NCI-H82 treated with DMSO at 0.1 percent for 48 hours (cell line): ENCODE measurements at regions not wholly inside any gene's neighbourhood (a gene's known extent, or its start where the extent isn't known, plus 50 kb on each side); places are given as distances from the start of the nearest gene placed in this dataset.
"Not testable (repeated sequence)": the region's sequence is repeated elsewhere in the genome, so short reads cannot be mapped to it uniquely, and the experiment has no call there.

ENCODE experiments used
- DNase-seq: peaks from one replicate; lab custom pipeline; 2025; ENCODE audit not compliant: unreplicated experiment; lab: John Stamatoyannopoulos, UW

DNA sequence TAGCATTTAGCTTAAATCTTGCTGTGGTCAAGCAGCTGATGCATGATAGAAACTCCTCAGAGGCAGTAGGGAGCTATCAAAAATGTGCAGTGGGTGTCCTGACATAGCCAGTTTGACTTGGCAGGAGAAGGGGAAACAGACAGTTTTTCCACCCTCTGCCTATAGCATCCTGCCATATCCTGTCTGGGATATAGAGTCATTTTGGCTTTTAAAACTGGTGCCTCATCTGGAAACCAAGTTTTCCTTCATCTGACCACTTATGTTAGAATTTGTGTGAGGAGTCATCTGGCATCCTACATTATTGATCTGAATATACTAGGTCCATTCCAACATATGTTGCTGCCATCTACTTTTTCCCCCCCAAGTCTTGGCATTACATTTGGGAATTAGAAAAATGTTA is 284.1 kb downstream of the CD109 start:
- DNase-seq: no peak

DNA sequence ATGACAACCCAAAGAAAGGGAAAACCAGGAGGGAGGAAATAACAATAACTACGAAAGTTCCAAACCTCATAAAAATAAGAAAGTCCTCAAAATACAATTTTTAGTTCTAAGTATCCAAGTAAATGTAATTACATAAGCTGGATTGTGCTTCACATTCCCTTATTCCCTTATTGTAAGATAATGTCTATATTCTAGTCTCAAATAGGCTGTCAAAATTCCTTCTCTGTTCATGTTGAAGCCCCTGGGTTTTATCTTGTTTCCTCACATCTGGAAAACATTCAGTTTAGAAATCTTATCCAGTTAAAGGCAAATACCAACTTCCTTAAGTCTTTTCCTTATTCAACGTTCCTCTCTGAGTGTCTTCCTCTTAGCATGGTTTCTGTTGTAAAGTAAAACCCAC is 282.3 kb downstream of the CD109 start:
- DNase-seq: no peak

DNA sequence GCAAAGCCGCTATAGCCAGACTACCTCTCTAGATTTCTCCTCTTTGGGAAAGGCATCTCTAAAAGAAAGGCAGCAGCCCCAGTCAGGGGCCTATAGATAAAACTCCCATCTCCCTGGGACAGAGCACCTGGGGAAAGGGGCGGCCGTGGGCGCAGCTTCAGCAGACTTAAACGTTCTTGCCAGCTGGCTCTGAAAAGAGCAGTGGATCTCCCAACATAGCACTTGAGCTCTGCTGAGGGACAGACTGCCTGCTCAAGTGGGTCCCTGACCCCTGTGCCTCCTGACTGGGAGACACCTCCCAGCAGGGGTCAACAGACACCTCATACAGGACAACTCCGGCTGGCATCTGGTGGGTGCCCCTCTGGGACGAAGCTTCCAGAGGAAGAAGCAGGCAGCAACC is 276.5 kb downstream of the CD109 start:
- DNase-seq: not testable (repeated sequence)

DNA sequence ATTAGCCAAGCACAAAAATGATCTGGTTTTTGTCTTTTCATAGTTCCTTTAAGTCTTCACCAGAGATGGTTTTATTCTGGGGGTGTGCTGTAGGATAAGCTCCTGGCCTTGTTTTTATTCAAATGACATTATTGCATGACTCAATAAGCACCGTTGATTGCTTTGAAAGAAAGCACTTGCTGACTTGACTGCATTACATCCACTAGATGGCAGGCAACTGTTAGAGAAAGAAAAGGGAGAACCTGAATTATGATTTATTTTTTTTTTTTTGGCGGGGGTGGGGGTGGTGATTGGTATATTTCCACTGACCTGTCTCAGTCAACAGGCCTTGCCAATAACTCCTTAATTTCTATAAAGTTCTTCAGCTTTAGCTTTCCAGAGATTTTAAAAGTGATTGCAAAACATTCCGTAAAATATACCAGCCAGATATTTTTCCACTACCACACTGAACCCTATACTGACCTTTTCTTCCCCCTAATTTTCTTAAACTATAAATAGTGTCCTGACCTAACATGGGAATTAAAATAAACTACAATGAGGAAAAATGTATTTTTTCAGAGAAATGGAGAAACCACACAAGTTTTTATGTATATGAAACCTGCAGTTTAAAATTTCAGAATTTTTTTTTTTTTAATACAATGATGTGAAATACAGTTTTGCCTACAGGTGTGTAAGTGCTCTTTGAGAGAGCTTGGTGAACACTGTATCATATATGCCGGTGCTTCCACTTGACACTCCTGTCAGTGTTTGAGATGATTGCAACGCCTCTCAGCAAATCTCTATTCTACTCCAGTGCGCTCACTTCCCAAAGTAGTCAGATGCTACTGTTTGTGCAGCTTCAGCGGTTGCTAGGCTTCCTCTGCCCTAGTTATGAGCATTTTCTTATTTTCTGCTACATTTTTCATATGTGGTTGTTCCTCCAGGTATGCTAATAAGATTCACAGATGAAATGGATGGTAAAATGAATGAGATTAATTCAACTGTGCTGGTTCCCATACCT is 274.3 kb downstream of the CD109 start:
- DNase-seq: no peak

DNA sequence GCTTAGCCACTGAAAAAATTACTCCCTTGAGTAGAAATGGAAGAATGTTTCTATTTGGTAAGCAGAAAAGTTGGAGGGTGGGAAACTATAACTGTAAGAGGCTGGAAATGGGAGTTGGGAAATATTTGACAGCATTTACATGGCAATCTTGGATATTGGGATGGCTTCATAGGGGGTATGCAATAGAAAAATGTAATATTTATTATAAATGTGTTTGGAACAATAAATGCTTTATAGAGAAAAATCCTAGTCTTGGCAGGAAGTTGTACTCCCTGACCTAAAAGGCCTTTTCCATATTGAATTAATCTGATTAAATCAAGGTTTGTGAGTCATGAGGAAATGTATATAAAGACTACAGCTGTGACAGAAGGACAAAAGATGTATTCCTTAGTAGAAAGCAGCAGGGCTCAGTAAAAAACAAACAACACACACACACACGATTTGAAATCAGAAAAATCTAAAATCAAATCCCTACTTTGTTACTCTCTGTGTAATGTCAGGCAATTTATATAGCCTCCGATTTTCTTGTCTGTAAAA is 272.3 kb downstream of the CD109 start:
- DNase-seq: no peak

DNA sequence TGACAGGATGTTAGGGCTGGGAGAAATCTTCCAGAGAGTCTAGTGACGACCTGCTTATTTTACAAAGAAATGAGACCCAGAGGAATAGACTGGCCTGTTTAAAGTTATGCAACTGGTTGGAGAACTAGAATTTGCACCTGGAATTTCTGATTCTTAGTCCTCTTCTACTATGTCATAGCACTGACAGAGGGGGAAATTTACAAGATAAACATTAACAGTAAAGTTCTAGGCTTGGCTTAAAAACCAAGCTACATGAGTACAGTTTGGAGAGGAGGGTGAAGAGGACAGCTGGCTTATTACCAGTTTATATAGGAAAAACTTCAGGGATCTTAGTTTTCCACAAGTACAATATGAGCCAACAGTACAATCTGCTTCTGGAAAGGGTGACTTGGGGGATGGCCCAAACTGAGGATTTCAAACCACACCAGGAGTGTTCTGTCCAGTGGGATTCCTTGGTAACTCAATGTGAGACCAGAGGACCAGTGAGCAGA is 269.6 kb downstream of the CD109 start:
- DNase-seq: no peak

DNA sequence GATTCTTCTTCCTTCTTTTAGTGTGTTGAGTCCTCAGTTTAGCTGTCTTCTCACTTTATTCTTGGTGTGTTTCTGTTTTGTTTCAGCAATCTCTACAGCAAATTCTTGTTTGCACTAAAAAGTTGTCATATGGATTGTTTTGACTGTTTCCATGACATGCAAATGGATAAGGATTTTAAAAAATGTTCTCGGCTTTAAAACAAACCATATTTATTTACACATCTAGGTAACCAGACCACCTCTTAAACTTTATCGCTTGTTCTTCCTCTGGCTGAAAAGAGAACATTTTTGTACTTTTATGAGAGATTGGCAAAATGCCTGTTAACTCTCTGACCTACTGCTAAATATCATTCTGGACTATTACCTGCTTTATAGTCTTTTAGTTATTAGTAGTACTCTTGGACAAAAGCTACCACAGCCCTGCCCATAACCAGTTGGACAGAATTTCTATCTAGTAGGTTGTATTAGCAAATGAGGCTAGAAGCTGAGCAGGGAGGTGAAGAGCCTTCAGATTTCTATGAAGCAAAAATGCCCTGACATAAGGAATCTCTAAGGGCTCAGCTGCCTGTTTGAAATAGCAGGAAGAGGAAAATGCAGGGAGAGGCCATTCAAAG is 268.3 kb downstream of the CD109 start:
- no peak for DNase-seq

DNA sequence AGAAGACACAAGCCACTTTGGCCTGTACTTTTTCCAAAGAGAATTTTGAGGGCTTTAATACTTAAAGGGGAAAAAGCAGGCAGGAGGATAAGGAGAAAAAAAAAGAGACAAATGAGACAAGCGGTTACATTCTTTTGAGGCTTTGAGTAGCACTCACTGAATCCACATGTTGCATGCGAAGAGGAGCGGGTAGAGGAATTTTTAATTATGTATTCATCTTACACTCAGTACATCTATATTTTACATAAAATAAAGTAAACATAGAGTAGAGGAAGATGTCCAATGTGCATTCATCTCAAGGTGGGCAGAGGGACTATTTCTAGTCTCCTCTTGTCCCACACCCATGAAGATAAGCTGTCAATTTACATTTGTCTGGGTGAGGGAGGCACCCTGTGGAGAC is 266.9 kb downstream of the CD109 start:
- DNase-seq: no peak

DNA sequence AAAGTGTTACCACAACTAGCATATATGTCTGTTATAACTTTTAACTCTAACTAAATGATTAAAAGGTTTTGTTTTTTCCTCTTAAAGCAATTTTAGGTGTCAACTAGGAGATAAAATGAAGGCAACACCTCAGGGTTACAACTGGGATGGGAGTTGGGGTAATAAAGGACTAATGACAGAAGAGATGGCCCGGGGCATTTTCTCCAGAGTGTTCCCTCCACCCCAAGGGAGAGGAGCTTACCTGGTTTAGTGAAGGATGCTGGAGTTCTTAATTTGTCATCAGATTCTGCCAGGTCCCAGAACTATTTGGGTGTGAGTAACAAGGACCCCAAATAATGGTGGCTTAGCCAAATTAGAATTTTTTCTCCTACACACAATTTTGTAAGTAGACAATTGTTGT is 260.3 kb downstream of the CD109 start:
- no peak for DNase-seq

DNA sequence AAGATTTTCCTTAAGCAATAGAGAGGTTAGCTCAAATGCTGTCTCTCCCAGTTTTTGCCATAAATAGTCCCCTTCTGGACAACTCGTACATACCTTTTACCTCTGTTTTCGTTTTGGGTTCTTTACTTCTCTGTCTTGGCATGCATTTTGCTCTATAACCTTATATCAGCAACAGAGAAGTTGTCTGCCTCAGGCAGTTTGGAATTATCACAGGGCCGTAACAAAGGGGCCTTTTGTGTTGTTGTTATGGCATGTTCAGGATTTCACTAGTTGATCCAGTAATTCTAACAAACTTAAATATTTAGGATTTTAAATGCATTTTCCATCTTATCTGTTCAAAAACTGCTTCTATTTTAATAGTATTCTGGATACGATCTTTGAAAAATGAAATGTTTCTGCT is 259.8 kb downstream of the CD109 start:
- no peak for DNase-seq

DNA sequence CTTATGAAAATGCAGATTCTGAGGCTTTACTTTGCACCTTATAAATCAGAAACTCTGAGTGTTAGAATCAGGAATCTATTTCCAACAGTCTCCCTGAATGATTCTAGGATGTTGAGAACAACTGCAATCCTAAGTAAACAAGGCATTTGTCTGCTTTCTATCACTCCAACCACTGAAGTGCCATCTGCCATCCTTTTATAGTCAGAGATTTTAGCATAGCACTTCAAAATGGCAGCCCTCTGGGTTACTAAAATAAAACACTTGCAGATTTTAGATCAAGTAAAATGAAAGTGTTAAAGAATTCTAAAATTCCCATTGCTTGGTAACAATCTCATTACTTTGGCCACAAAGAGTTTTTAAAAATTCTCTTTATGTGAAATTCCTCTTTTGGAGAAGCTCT is 258.9 kb downstream of the CD109 start:
- DNase-seq: no peak

DNA sequence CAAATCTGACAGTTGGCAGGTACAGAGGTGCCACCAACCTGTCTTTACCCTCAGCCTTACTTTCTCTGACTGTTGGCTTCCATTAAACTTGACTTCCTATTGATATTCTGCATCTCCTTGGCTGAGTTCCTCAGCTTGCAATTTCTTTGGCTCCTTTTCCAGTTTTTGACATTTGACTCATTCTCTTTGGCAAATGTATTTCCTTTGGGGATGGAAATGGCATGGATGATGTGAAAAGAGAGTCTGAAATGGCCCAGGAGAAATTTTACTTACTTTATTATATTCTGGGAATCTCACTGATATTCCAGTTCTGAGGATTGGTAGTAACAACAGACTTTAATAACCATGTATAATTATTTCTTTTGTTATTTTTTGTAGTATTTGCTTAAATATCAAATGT is 255.2 kb downstream of the CD109 start:
- DNase-seq: no peak

DNA sequence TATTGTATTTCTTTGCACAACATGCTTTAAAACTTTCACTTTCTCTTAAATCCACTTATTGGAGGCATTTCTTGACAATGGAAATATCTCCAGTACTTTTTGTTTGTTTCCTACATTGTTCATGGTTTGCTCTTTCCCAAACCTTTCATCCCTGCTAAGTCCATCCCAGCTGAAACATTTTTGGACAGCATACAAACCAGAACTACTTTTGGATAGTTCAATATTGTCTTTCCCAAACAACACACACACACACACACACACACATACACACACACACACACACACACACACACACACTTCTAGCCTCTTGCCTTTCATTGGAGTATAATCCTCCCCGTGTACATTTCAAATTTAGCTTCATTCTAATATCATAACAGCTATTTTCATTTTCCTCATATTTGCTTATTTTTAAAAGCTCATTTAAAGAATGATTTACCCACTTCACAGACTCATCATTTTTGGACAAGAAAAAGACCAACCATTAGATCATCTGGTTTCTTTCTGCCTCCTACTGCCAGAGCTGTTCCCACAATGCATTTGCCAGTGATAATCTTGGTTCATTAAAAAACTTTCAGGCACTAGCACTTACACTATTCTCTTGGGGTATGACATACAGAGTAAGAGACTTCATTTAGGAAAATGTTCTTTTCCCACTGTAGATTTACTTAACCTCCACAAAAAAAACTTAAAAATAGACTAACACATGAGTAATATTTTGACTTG is 248.1 kb downstream of the CD109 start:
- DNase-seq: no peak

DNA sequence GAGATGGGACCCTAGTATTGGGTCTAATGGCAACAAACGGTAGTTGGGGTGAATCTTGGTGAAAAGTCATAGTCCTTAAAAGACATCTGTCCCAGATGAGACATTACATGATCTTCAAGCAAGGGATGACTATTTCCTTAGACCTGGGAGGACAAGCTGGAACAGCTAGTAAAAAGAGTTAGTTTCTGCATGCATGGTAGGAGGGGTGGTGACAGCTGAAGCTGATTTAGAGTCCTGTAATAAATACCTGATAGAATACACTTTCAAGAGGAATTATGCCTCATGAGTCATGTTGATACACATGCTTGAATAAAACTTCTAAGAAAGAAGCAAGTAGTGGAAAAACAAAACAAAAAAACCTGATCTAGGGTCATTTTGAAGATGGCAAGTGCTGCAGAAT is 247.4 kb downstream of the CD109 start:
- DNase-seq: no peak

DNA sequence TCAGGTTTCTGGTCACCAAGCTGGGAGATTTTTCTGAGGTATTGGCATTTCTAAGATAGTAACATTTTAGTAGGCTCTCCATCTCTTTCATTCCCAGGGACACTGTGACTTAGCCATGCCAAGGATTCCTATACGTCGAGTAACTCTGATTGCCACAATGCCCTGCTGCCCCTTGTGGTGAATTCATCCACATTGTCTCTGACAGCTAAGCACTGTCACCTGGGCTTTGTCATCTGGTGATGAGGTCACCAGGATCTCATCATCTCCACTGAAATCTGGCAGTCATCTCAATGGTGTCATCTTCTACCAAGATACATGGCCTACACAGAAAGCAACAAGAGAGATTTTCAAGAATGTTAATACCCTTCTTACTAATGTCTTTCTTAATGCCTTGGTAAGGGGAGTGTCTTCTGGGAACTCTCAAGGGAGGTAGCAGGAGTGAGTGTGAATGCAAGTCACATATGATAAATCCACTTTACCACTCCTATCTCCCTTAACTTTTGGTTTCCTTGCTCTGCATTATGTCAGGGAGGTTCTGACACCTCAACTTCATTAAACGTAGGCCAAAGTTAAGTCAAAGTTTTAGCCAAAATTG is 246.7 kb downstream of the CD109 start:
- no peak for DNase-seq

DNA sequence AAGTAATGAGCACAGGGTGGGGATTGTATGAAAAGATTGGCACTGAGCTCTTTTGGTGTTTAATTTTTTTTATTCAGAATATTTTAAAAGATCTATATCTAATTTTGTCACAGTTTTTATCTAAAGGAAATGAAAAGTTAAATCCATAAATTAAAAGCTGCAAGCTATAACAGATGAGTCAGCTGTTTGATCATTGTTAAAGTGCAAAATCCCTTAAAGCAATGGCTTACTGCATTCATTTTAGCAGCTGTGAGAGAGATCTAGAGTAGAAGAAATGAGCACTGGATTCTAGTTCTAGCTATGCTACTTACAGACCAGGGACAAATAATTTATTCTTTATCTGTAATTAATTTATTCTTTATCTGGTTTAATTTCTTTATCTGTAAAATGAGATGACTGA is 245.9 kb downstream of the CD109 start:
- DNase-seq: no peak

DNA sequence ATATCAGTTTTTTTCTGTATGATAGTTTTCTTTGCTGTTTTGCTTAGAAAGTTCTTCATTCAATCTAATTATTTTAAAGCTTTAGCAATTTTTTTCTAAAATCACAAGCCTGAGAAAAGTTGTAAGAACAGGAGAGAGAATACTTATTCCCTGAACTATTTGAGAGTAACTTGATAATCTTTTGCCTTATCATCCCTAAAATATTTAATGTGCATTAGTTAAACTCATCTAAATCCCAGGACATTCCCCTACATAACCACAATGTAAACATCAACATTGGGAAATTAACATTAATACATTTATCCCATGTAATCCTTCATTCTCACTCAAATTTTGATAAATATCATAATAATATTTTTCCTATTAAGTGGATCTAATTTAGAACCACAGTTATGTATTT is 241.8 kb downstream of the CD109 start:
- no peak for DNase-seq

DNA sequence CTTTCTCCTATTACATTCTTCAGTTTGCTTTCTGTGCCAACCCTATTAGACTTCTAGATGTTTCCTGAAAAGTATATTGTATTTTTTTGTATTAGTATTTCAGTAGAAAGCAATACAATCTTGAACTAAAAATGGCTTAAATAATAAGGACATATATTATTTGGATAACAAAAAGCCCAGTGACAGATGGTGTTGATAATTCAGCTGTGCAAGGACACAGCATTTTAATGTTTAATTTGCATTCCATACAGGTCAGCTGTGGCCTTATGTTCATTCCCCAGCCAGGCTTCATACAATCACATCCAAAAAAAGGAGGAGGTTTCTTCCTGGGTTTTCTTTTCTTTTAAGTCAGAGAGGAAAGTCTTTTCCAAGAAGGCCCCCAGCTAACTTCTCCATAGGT is 236.9 kb downstream of the CD109 start:
- DNase-seq: no peak

DNA sequence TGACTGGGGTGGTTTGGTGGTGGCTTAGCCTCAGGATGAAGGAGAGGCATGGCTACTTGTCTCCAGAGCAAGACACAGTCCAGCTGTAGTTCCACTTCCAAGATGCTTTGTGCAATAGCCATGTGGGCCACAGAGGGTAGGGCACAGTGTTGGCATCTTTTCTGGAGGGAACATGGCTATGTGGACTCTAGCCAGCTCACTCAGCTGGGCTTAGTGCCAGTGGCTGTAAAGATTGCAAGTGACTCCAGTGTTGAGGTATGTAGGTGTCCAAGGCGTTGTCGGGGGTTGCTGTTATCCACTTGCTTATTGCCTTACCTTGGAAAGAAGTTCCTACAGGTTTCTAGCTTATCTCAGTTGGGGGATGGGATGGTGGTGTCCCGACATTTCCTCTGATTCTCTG is 233.4 kb downstream of the CD109 start:
- DNase-seq: no peak

DNA sequence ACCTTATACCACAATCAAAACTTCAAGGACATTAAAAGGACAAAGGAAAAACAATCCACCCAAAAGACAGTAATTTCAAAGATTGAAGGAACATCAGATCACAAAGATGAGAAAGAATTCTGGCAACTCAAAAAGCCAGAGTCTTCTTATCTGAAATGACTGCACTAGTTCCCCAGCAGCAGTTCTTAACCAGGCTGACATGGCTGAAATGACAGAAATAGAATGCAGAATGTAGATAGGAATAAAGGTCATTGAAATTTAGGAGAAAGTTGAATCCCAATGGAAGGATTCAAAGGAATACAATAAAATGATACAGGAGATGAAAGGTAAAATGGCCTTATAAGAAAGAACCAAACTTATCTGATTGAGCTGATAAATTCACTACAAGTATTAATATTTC is 231.4 kb downstream of the CD109 start:
- DNase-seq: no peak

DNA sequence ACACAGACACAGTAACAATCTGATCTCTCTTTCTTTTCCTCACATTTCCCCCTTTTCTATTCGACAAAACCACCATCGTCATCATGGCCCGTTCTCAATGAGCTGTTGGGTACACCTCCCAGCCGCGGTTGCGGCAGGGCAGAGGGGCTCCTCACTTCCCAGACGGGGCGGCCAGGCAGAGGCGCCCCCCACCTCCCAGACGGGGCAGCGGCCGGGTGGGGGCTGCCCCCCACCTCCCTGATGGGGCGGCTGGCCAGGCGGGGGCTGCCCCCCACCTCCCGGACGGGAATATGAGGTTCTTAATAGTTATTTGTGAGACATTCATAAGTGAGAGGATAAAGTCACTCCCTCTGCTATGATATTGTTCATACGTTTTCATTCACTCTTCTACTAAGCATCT is 229.7 kb downstream of the CD109 start:
- not testable (repeated sequence) for DNase-seq
